PFSK-1 (cell line): ENCODE measurements at regions not wholly inside any gene's neighbourhood (a gene's known extent, or its start where the extent isn't known, plus 50 kb on each side); places are given as distances from the start of the nearest gene placed in this dataset.

Source experiments
- REST ChIP-seq, 2 experiments: IDR thresholded peaks; 2 replicates each; pipeline versions ENCODE4 v1.6.1 to v1.8.0; 2011 to 2012; ENCODE audit warnings: low read depth in 2 of 2, low read length in 2 of 2, control low read depth in 1 of 2, inconsistent platforms in 1 of 2, mild to moderate bottlenecking in 1 of 2, moderate library complexity in 1 of 2; ENCODE audit not compliant: insufficient read depth in 1 of 2
- SIN3A ChIP-seq: IDR thresholded peaks from 2 replicates; pipeline ENCODE4 v1.6.1; 2012; ENCODE audit warnings: mild to moderate bottlenecking, low read length, moderate library complexity, borderline replicate concordance; ENCODE audit not compliant: insufficient read depth

GRCh38 chr10:52658112-52658511, 114.5 kb downstream of the MBL2 start:
- no peak for TF ChIP-seq REST (IDR thresholded peaks at IDR 0.05; ENCODE audit: insufficient read depth in 1 of 2, low read depth in 2 of 2, low read length in 2 of 2)
- TF ChIP-seq SIN3A, result no peak
